HS-27A (cell line): ENCODE measurements at regions not wholly inside any gene's neighbourhood (a gene's known extent, or its start where the extent isn't known, plus 50 kb on each side); places are given as distances from the start of the nearest gene placed in this dataset.

Experiments
- DNase-seq: peaks from one replicate; pipeline ENCODE4 v3.0.0-alpha.2; 2012; ENCODE audit warnings: low read depth, missing footprints

GRCh38 chr22:49017482-49018329 is 810.0 kb downstream of the BRD1 start:
- no peak for DNase-seq

GRCh38 chr22:49016909-49017481 is 810.7 kb downstream of the BRD1 start:
- no peak for DNase-seq

DNA sequence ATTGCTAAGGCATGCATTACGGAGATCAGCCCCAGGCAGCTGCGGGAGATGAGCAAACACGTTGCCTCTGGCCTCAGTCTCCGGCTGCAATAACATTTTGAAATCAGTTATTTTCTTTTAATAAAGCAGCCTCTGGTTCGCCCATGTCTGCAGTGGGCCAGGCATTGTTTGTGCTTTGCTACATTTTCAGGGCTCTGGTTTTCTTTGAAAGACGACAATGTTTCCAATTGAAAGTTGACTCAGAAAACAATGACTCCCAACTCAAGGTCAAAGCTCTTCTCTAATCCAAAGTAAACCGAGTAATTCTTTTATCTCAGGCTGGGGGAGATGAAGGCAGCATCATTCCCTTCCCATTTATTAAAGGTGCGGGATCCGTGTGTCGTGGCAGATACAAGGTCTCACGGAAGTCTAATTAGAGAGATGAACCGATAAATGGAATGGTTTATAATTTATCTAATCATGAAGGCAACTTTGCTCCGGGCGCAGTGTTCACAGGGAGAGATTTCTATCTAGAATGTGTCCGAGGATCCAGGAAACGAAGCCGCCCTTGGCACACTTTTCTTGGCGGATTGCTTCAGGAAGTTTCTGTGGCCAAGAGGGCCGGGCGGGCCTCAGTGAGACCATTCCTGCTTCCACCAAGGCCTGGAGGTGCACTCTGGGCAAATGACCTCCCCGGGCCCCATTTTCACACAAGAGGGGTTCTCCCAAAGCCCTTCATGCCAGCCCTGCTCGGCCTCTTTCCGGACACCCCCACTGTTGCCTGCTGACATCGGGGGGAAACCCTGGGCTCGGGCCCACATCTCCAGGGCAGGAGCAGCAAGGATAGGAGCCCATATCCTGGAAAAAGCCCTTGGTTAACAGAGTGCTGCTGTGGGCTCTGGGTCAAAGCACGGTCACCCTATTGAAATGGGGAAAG is 811.4 kb downstream of the BRD1 start:
- no peak for DNase-seq

GRCh38 chr22:49015459-49015858 is 812.2 kb downstream of the BRD1 start:
- no peak for DNase-seq

DNA sequence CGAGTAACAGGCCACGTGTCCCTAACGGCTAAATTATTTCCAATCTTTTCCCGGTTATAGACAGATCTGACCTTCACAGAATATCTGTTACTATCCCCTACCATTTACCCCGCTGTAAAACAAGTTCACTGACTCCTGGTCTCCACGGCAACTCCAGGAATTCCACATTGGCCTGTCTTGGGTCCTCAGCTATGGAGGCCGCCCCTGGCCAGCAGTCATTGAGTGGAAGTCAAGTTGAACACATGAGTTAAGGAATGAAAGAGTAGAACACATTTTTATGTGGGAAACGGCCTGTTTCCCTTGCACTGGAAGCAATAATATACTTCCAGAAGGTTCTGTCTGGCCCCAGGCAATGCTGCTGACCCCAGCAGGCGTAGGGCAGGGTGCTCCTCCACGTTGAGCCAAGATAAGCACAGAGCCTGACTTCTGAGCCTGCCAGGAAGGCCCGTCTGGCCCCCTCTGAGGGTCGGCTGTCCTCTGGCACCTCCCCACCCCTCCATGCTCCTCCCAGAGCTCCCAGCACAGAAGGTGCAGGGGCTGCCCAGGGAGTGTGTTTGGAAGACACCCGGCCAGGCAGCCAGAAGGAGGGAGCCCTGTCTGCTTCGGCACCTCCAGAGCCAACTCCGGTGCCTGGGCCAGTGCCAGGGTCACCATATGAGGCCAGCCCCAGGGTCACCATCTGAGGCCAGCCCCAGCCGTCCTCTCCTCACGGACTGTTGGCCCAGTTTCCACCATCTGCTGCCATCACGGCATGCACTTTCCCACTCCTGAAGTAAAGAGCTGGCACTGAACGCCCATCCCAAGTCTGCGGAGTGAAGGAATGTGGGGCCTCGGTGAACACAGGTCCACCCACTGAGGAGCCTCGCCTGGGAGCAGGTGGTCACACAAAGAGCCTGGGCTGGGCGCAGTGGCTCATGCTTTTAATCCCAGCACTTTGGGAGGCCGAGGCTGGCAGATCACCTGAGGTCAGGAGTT is 813.2 kb downstream of the BRD1 start:
- DNase-seq = no peak

- DNase-seq = no peak
Observed at GRCh38 chr22:49013707-49014106, 814.0 kb downstream of the BRD1 start.

DNA sequence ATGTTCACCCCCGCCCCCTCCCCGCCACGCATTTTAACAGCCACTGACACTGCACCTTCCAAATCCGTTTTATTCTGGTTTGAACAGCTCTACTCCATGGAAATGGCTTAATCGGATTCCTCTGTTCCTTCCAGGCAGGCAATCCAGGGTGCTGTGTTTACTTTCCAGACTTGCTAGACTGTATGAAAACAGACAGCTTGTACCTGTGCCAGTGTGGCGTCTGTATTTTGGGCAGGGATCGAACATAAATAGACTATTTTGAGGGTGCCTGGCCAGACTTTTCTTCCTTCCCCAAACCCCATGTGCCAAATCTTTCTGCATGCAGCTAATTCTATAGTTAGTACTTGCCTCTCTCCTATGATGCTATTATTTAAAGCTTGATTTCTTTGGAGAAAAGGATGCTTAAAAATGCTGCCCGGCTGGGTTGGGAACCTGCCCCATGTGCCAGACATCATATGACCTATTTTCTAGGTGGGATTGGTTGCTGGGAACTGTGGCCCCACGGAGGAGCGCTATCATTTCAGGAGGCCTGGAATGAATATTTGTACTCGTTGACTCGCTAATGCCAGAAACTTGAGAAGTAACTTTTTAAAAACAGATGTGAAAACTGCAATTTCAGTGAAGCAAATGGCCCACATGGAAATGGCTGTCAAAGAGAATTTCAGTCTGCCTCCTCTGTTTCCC is 814.8 kb downstream of the BRD1 start:
- no peak for DNase-seq

DNA sequence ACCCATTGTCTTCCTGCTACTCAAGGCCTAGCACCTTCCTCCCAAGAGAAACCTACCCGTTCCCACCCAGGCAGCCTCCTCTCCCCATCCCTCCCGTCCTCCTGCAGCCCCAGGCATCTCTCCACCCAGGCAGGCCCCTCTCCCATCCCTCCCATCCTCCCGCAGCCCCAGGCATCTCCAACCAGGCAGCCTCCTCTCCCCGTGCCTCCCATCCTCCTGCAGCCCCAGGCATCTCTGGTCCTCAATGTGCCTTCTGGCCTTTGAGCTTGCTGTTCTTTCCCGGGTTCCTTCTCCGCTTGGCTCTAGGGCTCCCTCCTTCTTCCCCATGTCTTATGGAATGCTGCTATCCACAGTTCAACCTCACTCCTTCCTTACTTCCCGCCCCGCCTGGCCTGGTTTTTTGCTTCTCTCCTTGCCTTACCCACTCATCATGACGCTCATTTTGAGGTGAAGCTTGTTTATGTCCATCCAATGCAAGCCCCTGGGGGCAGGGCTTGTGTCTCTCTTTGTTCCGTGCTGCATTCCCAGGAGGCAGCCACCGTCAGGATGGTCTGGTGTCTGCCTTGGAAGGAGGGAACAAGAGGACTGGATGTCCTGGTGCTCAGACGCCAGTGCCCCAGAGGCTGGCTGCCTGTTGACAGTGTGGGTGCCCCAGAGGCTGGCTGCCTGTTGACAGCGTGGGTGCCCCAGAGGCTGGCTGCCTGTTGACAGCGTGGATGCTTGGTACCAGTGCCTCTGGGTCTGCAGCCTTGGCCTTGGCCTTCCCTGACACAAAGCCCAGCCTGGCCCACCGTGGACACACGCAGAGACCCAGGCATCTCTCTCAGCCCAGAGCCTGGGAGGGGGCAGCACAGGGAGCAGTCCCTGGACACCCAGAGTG is 815.7 kb downstream of the BRD1 start:
- DNase-seq = no peak

DNA sequence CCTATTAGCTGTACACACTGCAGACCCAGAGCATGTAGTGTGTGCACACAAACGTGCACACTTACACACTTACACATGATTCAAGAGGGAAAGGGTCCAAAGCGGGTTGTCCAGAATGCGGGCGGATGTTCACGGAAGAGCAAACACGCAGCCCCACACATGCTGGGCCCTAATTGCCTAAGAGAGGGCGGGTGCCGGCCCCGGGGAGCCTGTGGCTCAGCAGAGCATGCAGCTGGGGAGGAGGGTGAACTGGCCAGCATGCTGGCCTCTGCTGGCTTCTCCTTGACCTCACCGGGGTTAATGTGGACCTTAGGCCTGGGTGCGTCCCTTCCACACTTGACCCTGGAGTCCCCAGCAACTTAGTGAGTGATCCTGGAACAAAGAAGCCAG is 816.3 kb downstream of the BRD1 start:
- DNase-seq = no peak

GRCh38 chr22:49010901-49011300 is 816.8 kb downstream of the BRD1 start:
- DNase-seq = no peak

DNA sequence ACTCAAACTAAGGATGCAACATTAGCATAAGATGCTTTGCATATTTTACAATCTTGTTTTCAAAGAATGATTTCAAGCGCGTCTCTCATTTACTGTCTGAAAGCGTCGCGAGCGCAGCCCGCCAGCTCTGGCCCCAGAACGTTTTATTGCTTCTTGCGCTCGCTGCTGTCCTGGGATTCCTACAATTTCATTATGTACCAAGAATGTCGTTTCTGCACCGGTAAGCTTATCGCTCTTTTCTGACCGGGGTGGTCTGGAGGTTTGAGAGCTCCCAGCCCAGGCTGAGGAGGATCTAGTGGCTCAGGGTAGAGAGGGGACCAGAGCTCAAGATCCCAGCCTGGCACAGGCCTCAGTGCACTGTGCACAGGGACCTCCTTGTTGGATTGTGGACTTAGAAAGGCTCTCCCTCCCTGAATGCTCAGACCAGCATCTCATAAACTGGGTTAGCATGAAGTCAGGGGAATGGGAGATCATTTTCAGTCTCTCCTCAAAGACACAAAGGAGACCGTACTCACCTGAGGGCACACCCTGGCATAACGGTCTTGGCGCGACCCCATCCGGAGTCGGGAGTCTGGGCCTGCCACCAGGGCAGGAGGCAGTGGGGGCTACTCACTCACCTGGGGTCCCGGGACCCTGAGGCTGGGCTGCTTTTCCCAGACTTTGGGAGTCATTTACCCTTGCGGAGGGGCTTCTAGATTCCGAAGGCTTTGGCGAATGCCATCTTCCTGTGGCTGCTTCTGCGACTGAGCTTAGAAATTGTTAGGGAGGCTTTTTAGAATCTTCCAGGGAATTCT is 817.4 kb downstream of the BRD1 start:
- DNase-seq = no peak

- DNase-seq = no peak
Observed at GRCh38 chr22:49009359-49010063, 818.2 kb downstream of the BRD1 start.

DNA sequence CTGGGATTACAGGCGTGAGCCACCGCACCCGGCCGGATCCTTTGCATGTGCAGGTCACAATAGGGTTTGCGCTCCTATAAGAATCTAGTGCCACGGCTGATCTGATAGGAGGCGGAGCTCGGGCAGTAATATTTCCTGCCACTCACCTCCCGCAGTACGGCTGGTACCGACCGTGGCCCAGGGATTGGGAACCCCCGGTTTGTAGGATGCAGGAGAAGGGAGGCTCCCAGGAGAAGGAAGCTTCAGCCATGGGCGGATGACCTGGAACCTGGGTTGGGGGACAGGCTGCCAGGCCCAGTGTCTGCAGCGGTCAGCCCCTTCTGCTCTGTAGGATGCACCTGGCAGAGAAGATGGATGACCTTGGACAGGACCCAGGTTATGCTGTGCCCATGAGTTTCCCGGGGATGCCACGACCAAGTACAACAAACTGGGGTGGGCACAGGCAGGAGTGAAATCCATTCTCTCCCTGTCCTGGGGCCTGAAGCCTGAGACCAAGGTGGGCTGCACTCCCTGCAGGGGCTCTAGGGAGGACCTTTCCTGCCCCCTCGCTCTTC is 818.9 kb downstream of the BRD1 start:
- no peak for DNase-seq

DNA sequence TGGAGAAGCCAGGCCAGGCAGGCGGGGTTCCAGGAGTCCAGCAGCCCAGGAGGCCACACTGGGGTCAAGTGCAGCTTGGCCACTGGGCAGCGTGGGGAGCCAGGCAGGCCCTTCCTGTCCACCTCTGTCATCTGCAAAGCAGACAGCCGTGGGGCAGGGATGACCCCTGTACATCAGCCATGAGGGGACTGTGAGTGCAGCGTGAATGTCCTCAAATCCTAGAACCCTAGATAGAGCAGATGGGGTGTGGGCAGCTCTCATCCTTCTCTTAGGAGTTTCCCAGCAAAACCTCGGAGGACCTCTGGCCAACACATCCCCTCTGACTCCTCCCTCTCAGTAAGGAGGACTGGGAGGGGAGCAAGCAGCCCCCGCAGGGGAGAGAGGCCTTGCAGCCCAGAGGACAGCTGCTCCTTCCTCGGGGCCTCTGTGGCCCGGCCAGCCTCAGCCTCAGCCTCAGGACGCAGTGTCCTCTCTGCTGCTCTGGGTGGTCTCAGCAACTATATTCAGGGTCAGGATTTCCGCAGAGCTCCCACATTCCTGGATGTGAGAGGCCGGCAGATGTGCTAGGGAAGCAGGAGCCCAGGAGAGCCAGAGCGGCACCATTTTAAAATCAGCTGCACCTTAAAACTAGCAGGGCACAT is 820.5 kb downstream of the BRD1 start:
- no peak for DNase-seq

DNA sequence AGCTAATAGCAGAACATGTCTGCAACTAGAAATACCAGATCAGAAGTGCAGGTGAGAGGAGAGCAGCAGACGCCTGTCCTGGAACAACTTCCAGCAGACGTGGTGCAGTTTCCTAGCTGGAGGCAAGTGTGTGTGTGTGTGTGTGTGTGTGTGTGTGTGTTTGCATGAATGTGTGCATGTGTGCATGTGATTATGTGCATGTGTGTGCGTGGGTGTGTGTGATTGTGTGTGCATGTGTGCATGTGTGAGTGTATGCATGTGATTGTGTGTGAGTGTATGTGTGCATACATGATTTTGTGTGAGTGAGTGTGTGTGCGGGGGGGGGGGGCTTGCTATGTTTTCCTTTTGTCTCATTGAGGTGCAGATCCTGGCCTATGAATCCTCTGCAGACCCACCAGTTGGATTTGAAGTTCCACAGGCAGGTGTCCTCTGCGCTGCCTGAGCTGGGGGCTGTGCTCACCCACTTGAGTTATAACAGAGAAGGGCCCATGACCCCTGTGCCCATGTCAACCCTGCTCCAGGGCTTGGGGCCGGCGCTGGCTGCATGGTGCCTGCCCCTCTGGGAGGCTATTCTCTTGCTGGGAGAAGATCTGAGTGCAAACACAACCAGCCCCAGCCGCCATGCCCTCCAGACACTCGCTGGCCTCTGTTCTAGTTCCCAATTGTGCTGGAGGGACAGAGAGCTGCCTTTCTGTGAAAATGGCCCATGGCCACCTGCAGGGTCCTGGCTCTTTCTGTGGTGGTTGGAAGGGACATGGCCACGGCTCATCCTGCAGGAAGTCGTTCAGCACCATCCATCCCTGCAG is 821.3 kb downstream of the BRD1 start:
- no peak for DNase-seq

DNA sequence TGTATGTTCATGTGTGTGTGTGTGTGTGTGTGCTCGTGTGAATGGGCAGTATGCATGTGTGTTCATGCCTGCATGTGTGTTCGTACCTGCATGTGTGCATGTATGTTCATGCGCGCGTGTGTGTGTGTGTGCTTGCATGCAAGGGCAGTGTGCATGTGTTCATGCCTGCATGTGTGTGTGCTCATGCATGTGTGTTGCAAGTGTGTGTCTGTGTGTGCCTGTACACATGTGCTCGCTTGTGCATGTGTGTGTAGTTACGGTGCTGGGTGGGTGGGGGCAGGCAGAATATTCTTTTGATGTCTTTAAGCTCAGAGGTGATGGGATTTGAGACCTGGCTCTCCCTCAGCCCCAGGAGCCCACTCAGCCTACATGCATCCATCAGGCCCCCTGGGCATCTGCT is 822.1 kb downstream of the BRD1 start:
- no peak for DNase-seq
